Loucy (cell line): ENCODE measurements at regions not wholly inside any gene's neighbourhood (a gene's known extent, or its start where the extent isn't known, plus 50 kb on each side); places are given as distances from the start of the nearest gene placed in this dataset.
"Not testable (repeated sequence)": the region's sequence is repeated elsewhere in the genome, so short reads cannot be mapped to it uniquely, and the experiment has no call there.

Experiments
- H2AFZ ChIP-seq: fragments of 200-600 bp; sonication (generic); 2 replicates; pipeline ENCODE4 v1.6.0; 2016; ENCODE audit warnings: antibody characterized with exemption, mild to moderate bottlenecking, low read length, moderate library complexity
- H3F3A ChIP-seq: fragments of 200-600 bp; 2 replicates; pipeline ENCODE4 v1.6.0; 2016; ENCODE audit warnings: antibody characterized with exemption, low read depth, mild to moderate bottlenecking
- H3K27me3 ChIP-seq: fragments of 200-600 bp; sonication (generic); 2 replicates; pipeline ENCODE4 v1.6.1; 2014; ENCODE audit warnings: low read length, mild to moderate bottlenecking; ENCODE audit not compliant: insufficient read depth, poor library complexity, severe bottlenecking
- H3K36me3 ChIP-seq: fragments of 200-600 bp; sonication (generic); 2 replicates; pipeline ENCODE4 v1.6.1; 2016; ENCODE audit warnings: low read length; ENCODE audit not compliant: insufficient read depth
- H3K4me1 ChIP-seq: fragments of 200-600 bp; sonication (generic); 2 replicates; pipeline ENCODE4 v1.5.1; 2014; ENCODE audit warnings: low read length, mild to moderate bottlenecking; ENCODE audit not compliant: insufficient read depth, poor library complexity, severe bottlenecking
- H3K4me2 ChIP-seq: fragments of 200-600 bp; sonication (generic); 2 replicates; pipeline ENCODE4 v1.6.0; 2014; ENCODE audit warnings: antibody characterized with exemption, low read length, low read depth, mild to moderate bottlenecking; ENCODE audit not compliant: poor library complexity, severe bottlenecking
- H3K4me3 ChIP-seq: fragments of 200-600 bp; sonication (generic); 2 replicates; pipeline ENCODE4 v1.5.1; 2014; ENCODE audit warnings: low read length, mild to moderate bottlenecking, mixed read lengths; ENCODE audit not compliant: poor library complexity, severe bottlenecking
- H3K79me2 ChIP-seq: fragments of 200-600 bp; sonication (generic); 2 replicates; pipeline ENCODE4 v1.6.1; 2014; ENCODE audit warnings: low read length; ENCODE audit not compliant: insufficient read depth
- H3K9ac ChIP-seq: fragments of 200-600 bp; sonication (generic); 2 replicates; pipeline ENCODE4 v1.6.0; 2014; ENCODE audit warnings: mild to moderate bottlenecking, low read depth, low read length, moderate library complexity; ENCODE audit not compliant: poor library complexity, severe bottlenecking
- H3K9me2 ChIP-seq: fragments of 200-600 bp; sonication (generic); replicated peaks from 2 replicates; pipeline ENCODE4 v1.6.1; 2016; ENCODE audit warnings: low read depth, low read length, mixed read lengths
- H3K9me3 ChIP-seq: fragments of 200-600 bp; sonication (generic); 2 replicates; pipeline ENCODE4 v1.6.1; 2014; ENCODE audit warnings: mild to moderate bottlenecking, antibody characterized with exemption, low read length, low read depth; ENCODE audit not compliant: insufficient read depth
- H4K20me1 ChIP-seq: fragments of 200-600 bp; sonication (generic); 2 replicates; pipeline ENCODE4 v1.6.0; 2014; ENCODE audit warnings: antibody characterized with exemption, low read length, mild to moderate bottlenecking; ENCODE audit not compliant: insufficient read depth, poor library complexity, severe bottlenecking
- EZH2phosphoT487 ChIP-seq: fragments of 200-600 bp; IDR thresholded peaks from 2 replicates; pipeline ENCODE4 v1.6.1; 2018; ENCODE audit warnings: antibody characterized with exemption, mild to moderate bottlenecking, moderate library complexity, borderline replicate concordance
- TF ChIP-seq, protein P1 (sequence below): fragments of 200-600 bp; sonication (generic); conservative IDR thresholded peaks from 2 replicates; pipeline ENCODE4 v1.5.1; 2014; ENCODE audit warnings: mild to moderate bottlenecking, antibody characterized with exemption, low read length

DNA sequence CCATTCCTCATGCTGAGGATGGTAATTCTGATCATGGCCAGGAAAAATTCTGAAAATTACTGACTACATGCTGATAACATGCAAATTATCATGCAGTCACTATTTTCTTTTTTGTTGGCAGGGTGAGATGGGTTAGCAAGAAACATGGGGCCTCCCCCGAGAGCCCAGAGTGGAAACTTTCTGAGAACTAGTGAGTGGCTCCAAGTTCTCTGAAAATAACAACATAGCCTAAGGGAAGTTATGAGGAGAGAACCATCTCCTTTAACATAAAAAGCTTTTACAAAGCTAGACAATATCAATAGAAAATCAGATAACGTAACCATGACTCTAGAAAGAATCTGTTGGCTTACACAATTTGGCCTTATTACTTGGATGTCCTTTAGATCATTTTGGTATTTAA lies 254.2 kb downstream of the PLOD2 start:
- H3K4me2 ChIP-seq, result no peak overlapping the region
- H3K9me2 ChIP-seq, result no peaks in the 10 kb centered on the region
- no peak overlapping the region for H3K9ac ChIP-seq
- H3F3A ChIP-seq, result no peaks in the 10 kb centered on the region
- H4K20me1 ChIP-seq, result no peaks in the 10 kb centered on the region
- H3K27me3 ChIP-seq, result no peaks in the 10 kb centered on the region
- H3K36me3 ChIP-seq, result no peaks in the 10 kb centered on the region
- H2AFZ ChIP-seq, result no peak overlapping the region
- no peaks in the 10 kb centered on the region for H3K4me1 ChIP-seq
- H3K79me2 ChIP-seq, result no peaks in the 10 kb centered on the region
- no peak overlapping the region for H3K4me3 ChIP-seq
- H3K9me3 ChIP-seq, result no peaks in the 10 kb centered on the region
- TF ChIP-seq, protein P1, sequence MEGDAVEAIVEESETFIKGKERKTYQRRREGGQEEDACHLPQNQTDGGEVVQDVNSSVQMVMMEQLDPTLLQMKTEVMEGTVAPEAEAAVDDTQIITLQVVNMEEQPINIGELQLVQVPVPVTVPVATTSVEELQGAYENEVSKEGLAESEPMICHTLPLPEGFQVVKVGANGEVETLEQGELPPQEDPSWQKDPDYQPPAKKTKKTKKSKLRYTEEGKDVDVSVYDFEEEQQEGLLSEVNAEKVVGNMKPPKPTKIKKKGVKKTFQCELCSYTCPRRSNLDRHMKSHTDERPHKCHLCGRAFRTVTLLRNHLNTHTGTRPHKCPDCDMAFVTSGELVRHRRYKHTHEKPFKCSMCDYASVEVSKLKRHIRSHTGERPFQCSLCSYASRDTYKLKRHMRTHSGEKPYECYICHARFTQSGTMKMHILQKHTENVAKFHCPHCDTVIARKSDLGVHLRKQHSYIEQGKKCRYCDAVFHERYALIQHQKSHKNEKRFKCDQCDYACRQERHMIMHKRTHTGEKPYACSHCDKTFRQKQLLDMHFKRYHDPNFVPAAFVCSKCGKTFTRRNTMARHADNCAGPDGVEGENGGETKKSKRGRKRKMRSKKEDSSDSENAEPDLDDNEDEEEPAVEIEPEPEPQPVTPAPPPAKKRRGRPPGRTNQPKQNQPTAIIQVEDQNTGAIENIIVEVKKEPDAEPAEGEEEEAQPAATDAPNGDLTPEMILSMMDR, result no peak
- TF ChIP-seq EZH2phosphoT487, result no peak

DNA sequence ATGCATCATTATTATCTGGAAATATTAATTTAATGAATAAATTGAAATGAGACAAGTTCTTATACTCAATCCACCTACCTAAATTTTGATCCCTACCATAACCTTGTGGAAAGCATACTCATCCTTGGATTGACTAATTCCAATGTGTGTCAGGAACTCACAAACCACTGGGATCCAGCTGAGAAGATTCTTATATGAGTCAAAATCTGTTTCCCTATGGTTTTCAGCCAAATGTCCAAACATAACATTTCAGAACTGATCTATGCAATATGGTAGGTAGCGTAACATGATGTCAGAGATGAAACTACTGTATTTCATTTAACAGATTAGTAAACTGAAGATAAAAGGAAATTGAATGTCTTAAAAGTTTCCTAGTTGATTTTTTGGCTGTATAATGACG lies 250.0 kb downstream of the PLOD2 start:
- Histone ChIP-seq H2AFZ (no peak overlapping the region), H3K36me3 (no peaks in the 10 kb centered on the region), H3K79me2 (no peaks in the 10 kb centered on the region), H3F3A (no peaks in the 10 kb centered on the region), H4K20me1 (no peaks in the 10 kb centered on the region), H3K4me2 (no peak overlapping the region), H3K4me1 (no peaks in the 10 kb centered on the region), H3K9ac (no peak overlapping the region), H3K9me3 (no peaks in the 10 kb centered on the region), H3K4me3 (no peak overlapping the region), H3K9me2 (no peaks in the 10 kb centered on the region), H3K27me3 (no peaks in the 10 kb centered on the region)
- no peak for TF ChIP-seq EZH2phosphoT487
- TF ChIP-seq, protein P1, result no peak

DNA sequence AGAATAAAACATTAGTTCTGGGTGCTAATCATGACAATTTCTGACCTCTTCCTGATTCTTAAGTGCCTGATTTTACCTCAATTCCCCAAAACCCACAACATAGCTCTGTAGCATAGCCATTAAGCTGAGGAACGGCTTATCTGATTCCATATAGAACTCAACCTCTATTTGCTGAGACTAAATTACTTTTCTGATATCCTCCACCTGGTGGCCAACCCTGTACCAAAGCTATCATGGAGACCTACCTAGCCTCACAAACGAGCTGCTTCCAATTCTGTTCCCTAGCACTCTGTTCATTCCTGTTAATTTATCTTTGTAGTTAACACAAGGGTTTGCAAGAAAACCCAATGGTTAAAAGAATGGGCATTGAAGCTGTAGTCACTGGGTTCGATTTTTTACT lies 245.2 kb downstream of the PLOD2 start:
- H3K4me3 ChIP-seq, result no peak overlapping the region
- H3K36me3 ChIP-seq, result no peaks in the 10 kb centered on the region
- no peaks in the 10 kb centered on the region for H3K79me2 ChIP-seq
- H3K4me1 ChIP-seq, result no peaks in the 10 kb centered on the region
- H3K27me3 ChIP-seq, result no peaks in the 10 kb centered on the region
- TF ChIP-seq EZH2phosphoT487, result no peak
- TF ChIP-seq, protein P1, result no peak
- H4K20me1 ChIP-seq, result no peaks in the 10 kb centered on the region
- no peak overlapping the region for H3K9ac ChIP-seq
- H2AFZ ChIP-seq, result no peak overlapping the region
- H3F3A ChIP-seq, result no peaks in the 10 kb centered on the region
- no peaks in the 10 kb centered on the region for H3K9me2 ChIP-seq
- H3K9me3 ChIP-seq, result no peaks in the 10 kb centered on the region
- H3K4me2 ChIP-seq, result no peak overlapping the region

DNA sequence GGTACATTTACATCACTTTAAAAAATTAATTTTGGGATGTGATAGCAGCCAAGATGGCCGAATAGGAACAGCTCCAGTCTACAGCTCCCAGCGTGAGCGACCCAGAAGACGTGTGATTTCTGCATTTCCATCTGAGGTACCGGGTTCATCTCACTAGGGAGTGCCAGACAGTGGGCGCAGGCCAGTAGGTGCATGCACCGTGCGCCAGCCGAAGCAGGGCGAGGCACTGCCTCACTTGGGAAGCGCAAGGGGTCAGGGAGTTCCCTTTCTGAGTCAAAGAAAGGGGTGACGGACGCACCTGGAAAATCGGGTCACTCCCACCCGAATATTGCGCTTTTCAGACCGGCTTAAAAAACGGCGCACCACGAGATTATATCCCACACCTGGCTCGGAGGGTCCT lies 233.2 kb downstream of the PLOD2 start:
- not testable (repeated sequence) for H3K4me2 ChIP-seq, H3K79me2 ChIP-seq, H3K9me3 ChIP-seq, H3F3A ChIP-seq, H3K9ac ChIP-seq, H2AFZ ChIP-seq, H3K4me3 ChIP-seq, H4K20me1 ChIP-seq, H3K36me3 ChIP-seq, H3K4me1 ChIP-seq, H3K9me2 ChIP-seq, H3K27me3 ChIP-seq
